NCI-H510A (cell line): ENCODE measurements at regions not wholly inside any gene's neighbourhood (a gene's known extent, or its start where the extent isn't known, plus 50 kb on each side); places are given as distances from the start of the nearest gene placed in this dataset.

ENCODE experiments used
- DNase-seq: peaks from one replicate; lab custom pipeline; 2025; lab: John Stamatoyannopoulos, UW

GRCh38 chr4:31947101-31947500 is 1226.9 kb downstream of the PCDH7 start:
- no peak for DNase-seq

DNA sequence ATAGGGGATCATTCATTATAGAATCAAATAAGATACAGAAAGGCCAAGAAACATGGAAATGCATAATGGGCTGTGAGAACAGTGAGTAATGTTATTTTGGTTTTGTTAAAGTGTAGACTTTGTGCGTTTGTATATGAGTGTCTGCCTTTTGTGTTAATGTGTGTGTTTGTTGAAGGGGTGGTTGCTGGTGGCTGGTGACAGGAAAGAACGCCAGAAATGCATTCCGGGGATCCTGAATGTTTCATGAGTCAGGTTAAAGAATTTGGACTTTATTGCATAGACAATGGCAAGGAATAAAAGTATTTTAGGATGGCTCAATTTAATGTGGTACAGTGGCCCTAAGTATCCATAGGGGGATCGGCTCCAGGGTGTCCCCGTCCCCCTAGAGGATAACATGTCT is 1228.9 kb downstream of the PCDH7 start:
- DNase-seq, result no peak

DNA sequence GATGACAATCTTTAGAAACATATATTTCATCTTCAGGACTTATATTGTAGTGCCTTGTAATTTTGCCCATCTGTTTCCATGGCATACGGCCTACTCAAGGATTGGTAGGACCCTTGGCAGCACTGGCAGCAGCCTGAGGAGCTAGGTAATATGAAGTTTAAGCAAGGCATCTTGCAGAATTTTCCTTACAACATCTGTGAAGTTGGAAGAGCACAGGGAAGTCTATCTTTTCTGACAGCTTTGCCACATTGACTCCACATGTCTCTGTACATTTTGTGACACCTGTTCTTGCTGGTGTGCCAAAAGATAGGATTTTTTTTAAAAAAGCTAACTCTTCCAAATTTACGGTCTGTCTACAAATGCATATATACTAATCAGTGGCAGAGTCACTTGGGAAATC is 1235.2 kb downstream of the PCDH7 start:
- no peak for DNase-seq

DNA sequence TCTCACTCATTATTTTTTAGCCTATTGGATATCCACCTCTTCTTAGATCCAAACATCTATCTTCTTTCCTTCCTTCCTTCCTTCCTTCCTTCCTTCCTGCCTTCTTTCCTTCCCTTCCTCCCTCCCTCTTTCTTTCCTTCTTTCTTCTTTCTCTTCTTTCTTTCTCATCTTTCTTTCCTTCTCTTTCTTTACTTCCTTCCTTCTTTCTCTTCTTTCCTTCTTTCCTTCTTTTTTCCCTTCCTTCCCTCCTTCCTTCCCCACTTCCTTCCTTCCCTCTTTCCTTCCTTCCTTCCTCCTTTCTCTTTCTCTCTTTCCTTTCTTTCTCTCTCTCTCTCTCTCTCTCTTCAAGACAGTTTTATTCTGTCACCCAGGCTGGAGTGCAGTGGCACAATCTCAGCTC is 1239.8 kb downstream of the PCDH7 start:
- DNase-seq, result no peak

DNA sequence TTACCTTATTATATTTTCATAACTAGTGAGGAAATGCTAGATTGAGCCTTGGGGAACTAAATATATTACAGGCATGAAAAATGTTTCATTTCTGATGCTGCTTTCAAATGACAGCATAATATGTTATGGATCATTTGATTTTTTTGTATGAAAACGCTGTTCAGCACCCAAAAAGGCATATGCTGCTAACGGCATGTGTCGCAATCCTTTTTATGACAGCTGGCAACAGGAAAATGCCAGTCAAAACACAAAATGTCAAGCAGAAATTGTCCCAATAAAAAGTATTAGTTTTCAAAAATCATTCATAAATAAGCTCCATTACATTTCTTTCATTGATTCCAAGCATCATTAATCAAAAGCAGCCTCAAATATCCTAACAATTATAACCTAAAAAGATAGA is 1244.5 kb downstream of the PCDH7 start:
- DNase-seq, result no peak

DNA sequence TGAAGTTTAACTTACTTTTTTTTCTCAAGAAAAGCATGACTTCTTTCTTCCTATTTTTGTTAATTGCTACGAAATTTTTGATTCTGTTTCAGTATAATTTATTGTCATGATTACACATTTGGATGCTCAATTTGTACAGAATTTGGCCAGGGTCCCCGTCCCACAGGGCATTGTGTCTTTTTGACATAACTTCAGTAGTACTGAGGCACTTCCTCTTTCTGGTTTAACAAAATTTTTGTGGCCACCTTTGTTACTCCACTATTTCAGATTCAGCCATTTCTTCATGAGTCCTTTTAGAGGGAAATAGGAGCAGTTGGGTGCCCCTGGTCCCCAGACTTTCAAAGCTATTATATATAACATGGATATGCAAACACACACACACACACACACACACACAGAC is 1248.7 kb downstream of the PCDH7 start:
- DNase-seq, result no peak

- DNase-seq, result no peak
These were observed 1254.4 kb downstream of the PCDH7 start for GRCh38 chr4:31974490-31975002.

DNA sequence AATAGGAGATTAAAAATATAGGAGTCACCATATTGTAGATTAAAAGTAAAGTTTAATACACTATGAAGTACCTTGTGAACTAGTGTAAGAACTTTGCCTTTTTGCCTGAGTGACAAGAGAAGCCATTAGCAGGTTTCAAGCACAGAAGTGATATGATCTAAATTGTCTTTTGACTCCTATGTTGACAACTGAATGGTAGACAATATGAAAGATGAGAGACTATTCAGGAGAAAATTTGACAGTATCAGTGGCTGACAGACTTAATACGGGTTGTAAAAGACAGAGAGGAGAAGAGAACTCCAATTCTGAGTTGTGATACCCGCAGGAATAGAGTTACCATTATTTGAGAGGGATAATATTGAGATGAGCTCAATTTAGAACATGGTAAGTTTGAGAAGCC is 1259.8 kb downstream of the PCDH7 start:
- no peak for DNase-seq

GRCh38 chr4:31983246-31983645 is 1263.1 kb downstream of the PCDH7 start:
- DNase-seq, result no peak

DNA sequence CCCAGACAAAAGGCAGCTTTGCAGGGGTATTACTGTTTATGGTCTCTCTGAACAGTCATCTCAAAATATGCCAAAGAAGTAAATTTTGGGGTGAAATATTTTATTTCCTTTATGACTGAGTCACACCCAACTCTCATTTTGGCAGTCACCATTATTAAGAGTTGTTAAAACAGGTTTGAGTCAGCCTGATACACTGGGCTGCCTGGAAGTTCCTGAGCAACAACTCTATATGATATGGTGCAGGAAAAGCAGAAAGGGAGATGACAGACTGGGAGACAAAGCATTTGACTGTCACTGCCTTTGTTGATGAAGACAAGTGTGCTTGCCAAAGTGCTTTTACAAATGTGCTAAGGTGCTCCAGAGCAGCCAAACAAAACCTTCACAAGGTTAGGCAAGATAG is 1263.5 kb downstream of the PCDH7 start:
- no peak for DNase-seq

- no peak for DNase-seq
These were observed 1264.7 kb downstream of the PCDH7 start for GRCh38 chr4:31984872-31985271.

DNA sequence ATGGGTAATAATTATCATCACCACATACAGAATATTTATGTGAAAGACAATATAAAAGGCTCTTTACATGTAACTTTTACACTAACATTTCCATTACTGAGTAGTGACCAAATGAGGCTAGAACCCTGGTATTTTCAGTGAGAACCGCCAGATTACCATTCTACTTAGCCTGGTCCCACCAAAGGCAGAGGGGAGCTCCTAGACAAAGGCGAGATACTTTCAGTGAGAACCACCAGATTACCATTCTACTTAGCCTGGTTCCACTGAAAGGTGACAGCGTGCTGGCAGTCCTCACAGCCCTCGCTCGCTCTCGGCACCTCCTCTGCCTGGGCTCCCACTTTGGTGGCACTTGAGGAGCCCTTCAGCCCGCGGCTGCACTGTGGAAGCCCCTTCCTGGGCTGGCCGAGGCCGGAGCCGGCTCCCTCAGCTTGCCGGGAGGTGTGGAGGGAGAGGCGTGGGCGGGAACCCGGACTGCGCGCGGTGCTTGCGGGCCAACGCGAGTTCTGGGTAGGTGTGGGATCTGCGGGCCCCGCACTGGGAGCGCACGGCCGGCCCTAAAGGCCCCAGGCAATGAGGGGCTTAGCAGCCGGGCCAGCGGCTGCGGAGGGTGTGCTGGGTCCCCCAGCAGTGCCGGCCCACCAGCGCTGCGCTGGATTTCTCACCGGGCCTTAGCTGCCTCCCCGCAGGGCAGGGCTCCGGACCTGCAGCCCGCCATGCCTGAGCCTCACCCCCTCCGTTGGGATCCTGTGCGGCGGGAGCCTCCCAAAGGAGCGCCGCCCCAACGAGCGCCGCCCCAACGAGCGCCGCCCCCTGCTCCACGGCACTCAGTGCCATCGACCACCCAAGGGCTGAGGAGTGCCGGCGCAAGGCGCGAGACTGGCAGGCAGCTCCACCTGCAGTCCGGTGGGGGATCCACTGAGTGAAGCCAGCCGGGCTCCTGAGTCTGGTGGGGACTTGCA is 1276.1 kb downstream of the PCDH7 start:
- DNase-seq, result no peak

GRCh38 chr4:31998807-31999206 is 1278.6 kb downstream of the PCDH7 start:
- DNase-seq, result no peak

DNA sequence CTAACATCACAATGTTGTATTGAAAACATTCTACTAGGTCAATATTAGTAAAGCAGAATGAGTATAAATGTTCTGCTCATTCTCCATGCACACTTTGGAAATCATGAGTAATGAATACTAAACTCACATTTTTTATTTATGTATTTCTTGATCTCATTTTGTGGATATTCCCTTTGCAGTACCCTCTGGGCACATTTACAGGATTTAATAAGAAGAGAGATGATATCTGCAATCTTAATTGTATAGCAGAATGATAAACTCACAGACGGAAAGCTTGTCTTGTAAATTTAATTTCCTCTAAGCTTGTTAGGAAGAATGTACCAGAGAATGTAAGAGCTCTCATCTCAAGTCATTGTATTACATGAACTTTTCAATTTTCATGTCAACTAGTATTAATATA is 1279.7 kb downstream of the PCDH7 start:
- no peak for DNase-seq

- DNase-seq, result no peak
These were observed 1280.8 kb downstream of the PCDH7 start for GRCh38 chr4:32000846-32001488.

GRCh38 chr4:32002037-32002747 is 1282.0 kb downstream of the PCDH7 start:
- DNase-seq, result no peak

DNA sequence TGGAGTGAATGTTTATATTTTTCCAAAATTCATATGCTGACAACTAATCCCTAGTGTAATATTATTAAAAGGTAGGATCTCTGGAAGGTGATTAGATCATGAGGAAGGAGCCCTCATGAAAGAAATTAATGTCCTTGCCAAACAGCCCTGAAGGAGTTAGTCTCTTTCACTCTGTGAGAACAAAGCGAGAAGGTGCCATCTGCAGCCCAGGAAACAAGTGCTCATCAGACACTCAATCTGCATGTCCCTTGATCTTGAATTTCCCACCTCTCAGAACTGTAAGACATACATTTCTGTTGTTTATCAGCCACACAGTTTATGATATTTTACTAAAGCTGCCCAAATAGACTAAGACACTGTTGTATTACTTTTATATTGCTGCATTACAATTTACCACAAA is 1283.4 kb downstream of the PCDH7 start:
- DNase-seq, result no peak

- no peak for DNase-seq
These were observed 1290.1 kb downstream of the PCDH7 start for GRCh38 chr4:32010221-32010620.

- no peak for DNase-seq
These were observed 1301.9 kb downstream of the PCDH7 start for GRCh38 chr4:32022071-32022470.

DNA sequence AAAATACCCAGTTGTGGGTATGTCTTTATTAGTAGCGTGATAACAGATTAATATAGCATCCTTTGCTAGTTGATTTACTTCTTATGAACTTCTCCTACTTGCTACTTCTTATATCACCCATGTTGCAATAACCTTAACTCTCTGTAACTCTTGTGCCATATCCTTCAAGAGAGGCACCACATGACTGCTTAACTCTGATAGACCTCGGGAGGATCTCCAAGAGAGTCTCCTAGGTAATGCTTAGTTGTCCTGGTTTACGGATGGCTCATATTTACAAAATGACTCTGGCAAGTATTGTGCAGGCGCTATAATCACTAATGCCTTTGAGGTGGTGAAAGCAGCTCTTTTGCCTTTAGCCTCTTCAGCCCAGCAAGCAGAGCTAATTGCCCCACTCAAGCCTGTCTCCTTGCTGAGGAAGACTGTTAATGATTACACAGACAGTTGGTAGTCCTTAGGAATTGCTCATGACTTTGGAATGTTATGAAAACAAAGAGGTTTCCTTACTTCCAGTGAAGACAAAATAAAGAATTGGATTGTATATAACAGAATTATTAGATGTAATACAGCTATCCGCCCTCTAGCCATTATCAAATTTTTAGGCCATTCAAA is 1305.8 kb downstream of the PCDH7 start:
- no peak for DNase-seq

DNA sequence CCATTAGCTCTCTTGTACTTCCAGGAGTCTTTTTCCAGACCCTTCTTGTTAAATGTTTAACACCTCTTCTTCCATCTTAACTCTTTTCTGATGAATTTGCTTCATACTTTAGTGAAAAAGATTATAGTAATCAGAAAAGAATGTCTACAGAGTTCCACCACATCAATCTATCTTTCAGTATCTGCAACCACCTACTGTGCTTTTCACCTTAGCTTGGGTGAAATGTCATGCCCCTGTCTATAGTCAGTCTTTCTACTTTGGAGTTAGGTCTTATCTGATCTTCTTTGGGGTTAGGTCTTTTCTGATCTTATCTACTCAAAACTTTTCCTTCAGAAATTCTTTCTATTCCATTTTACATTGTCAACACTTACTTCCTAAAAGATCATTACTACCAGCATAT is 1310.2 kb downstream of the PCDH7 start:
- no peak for DNase-seq

DNA sequence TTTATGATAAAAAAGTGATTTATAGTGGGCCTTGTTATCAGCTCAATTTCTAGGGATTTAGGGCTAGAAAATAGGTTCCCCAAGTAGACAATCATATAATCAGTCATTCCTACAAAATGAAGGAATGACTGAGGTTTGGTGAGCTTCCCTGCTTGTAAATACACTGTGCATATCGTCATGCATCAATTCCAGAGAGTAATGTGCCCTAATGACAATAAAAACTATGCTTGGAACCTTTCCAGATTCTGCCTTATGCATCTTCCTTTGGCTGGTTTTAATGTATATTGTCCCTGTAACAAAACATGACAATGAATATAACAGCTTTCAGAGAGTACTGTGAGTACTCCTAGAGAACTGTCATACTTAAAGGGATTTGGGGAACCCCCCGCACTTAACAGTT is 1310.9 kb downstream of the PCDH7 start:
- no peak for DNase-seq
